IMR-90 (cell line): ENCODE measurements at regions not wholly inside any gene's neighbourhood (a gene's known extent, or its start where the extent isn't known, plus 50 kb on each side); places are given as distances from the start of the nearest gene placed in this dataset.

Experiments used
- ATAC-seq: fragments of 200-7000 bp; cut with Tn5 transposase; 2 replicates; pipeline ENCODE4 v1.9.1; 2020; ENCODE audit warnings: low read depth, mild to moderate bottlenecking, moderate library complexity
- BruUV-seq: library from RNA; stranded (reverse); fragments of 400-500 nt; replicated peaks from 2 replicates; lab custom pipeline; 2021; lab: Mats Ljungman, UMichigan
- CTCF ChIA-PET: fragments of 300-600 bp; formaldehyde crosslinking; extraction: SDS; loops from one replicate; lab custom pipeline; 2021; ENCODE audit warnings: antibody characterized with exemption; lab: Yijun Ruan, JAX
- POLR2A ChIA-PET: fragments of 300-600 bp; sonication (Branson Sonifier 250); formaldehyde crosslinking; loops from one replicate; lab custom pipeline; 2022; ENCODE audit warnings: antibody characterized with exemption; ENCODE audit not compliant: unreplicated experiment; lab: Charles Lee
- DNase-seq: peaks from one replicate; pipeline ENCODE4 v3.0.0; 2013
- H2AFZ ChIP-seq: replicated peaks from 2 replicates; pipeline ENCODE3; 2013; ENCODE audit warnings: low read length, mild to moderate bottlenecking; ENCODE audit not compliant: poor library complexity
- H2AK5ac ChIP-seq: 2 replicates; pipeline ENCODE4 v1.6.1; 2013; ENCODE audit warnings: low read depth, low read length, inconsistent platforms
- H2AK9ac ChIP-seq: replicated peaks from 2 replicates; pipeline ENCODE3; 2013; ENCODE audit warnings: mild to moderate bottlenecking, low read depth, low read length, moderate library complexity; ENCODE audit not compliant: poor library complexity
- H2BK120ac ChIP-seq: 2 replicates; pipeline ENCODE4 v1.6.1; 2013; ENCODE audit warnings: low read depth, low read length, inconsistent platforms
- H2BK15ac ChIP-seq: 3 replicates; pipeline ENCODE4 v1.6.1; 2013; ENCODE audit warnings: low read depth, low read length, inconsistent platforms
- H2BK20ac ChIP-seq: 2 replicates; pipeline ENCODE4 v1.6.1; 2013; ENCODE audit warnings: low read depth, mild to moderate bottlenecking, inconsistent platforms, low read length, moderate library complexity
- H2BK5ac ChIP-seq: 2 replicates; pipeline ENCODE4 v1.6.1; 2013; ENCODE audit warnings: mild to moderate bottlenecking, low read depth, low read length, inconsistent platforms; ENCODE audit not compliant: poor library complexity, severe bottlenecking
- H3K14ac ChIP-seq: replicated peaks from 2 replicates; pipeline ENCODE4 v1.6.1; 2013; ENCODE audit warnings: low read depth, low read length, inconsistent platforms
- H3K18ac ChIP-seq: 2 replicates; pipeline ENCODE4 v1.6.1; 2013; ENCODE audit warnings: low read depth, low read length, control low read depth
- H3K23ac ChIP-seq: 2 replicates; pipeline ENCODE4 v1.6.1; 2013; ENCODE audit warnings: low read depth, low read length, inconsistent platforms
- H3K27ac ChIP-seq: 2 replicates; pipeline ENCODE4 v1.5.1; 2013; ENCODE audit warnings: mild to moderate bottlenecking, control low read depth, low read length; ENCODE audit not compliant: insufficient read depth
- H3K27me3 ChIP-seq: 2 replicates; pipeline ENCODE4 v1.6.1; 2013; ENCODE audit warnings: low read length; ENCODE audit not compliant: control insufficient read depth, insufficient read depth
- H3K36me3 ChIP-seq: 2 replicates; pipeline ENCODE4 v1.6.1; 2013; ENCODE audit warnings: low read length, mixed read lengths; ENCODE audit not compliant: control insufficient read depth, insufficient read depth
- H3K4ac ChIP-seq: 2 replicates; pipeline ENCODE4 v1.6.1; 2013; ENCODE audit warnings: low read depth, low read length, inconsistent platforms
- H3K4me1 ChIP-seq: 2 replicates; pipeline ENCODE4 v1.6.1; 2013; ENCODE audit warnings: low read length, mixed read lengths; ENCODE audit not compliant: control insufficient read depth, insufficient read depth
- H3K4me2 ChIP-seq: 2 replicates; pipeline ENCODE4 v1.6.1; 2013; ENCODE audit warnings: low read depth, mild to moderate bottlenecking, control low read depth, low read length, moderate library complexity
- H3K4me3 ChIP-seq: 2 replicates; pipeline ENCODE4 v1.5.1; 2013; ENCODE audit warnings: low read depth, mild to moderate bottlenecking, control low read depth, low read length, moderate library complexity; ENCODE audit not compliant: insufficient read depth
- H3K56ac ChIP-seq: 2 replicates; pipeline ENCODE4 v1.6.1; 2013; ENCODE audit warnings: low read length, inconsistent platforms; ENCODE audit not compliant: insufficient read depth; ENCODE audit errors: extremely low read depth
- H3K79me1 ChIP-seq, 2 experiments: 2 replicates each; pipeline ENCODE4 v1.6.1; 2013; ENCODE audit warnings: low read length in 2 of 2, inconsistent platforms in 1 of 2, low read depth in 1 of 2
- H3K9ac ChIP-seq: 2 replicates; pipeline ENCODE4 v1.6.1; 2013; ENCODE audit warnings: low read depth, low read length, control low read depth
- H3K9me1 ChIP-seq: 2 replicates; pipeline ENCODE4 v1.6.1; 2013; ENCODE audit warnings: low read length, inconsistent platforms; ENCODE audit not compliant: insufficient read depth
- H3K9me3 ChIP-seq: 2 replicates; pipeline ENCODE4 v1.6.1; 2013; ENCODE audit warnings: low read length; ENCODE audit not compliant: control insufficient read depth, insufficient read depth
- H4K20me1 ChIP-seq: 2 replicates; pipeline ENCODE4 v1.6.1; 2013; ENCODE audit warnings: low read length, inconsistent platforms; ENCODE audit not compliant: insufficient read depth
- H4K5ac ChIP-seq: 2 replicates; pipeline ENCODE4 v1.6.1; 2013; ENCODE audit warnings: mild to moderate bottlenecking, low read depth, low read length, control low read depth
- H4K8ac ChIP-seq, 2 experiments: 2 replicates each; pipeline ENCODE4 v1.6.1; 2013; ENCODE audit warnings: low read depth in 2 of 2, low read length in 2 of 2, control low read depth in 1 of 2, inconsistent platforms in 1 of 2
- H4K91ac ChIP-seq: 2 replicates; pipeline ENCODE4 v1.6.1; 2013; ENCODE audit warnings: low read depth, low read length, inconsistent platforms; ENCODE audit not compliant: insufficient read depth
- BHLHE40 ChIP-seq: fragments of 150-350 bp; IDR thresholded peaks from 2 replicates; pipeline ENCODE4 v1.6.1; 2016; ENCODE audit warnings: mild to moderate bottlenecking, low read depth, low read length
- CHD1 ChIP-seq: IDR thresholded peaks from 2 replicates; pipeline ENCODE4 v1.6.1; 2012; ENCODE audit warnings: low read depth, low read length, improper control_type of control experiment
- CTCF ChIP-seq: conservative IDR thresholded peaks from 2 replicates; pipeline ENCODE4 v1.5.1; 2012; ENCODE audit warnings: mild to moderate bottlenecking, low read depth, low read length, improper control_type of control experiment
- MAFK ChIP-seq: IDR thresholded peaks from 2 replicates; pipeline ENCODE4 v1.6.1; 2012; ENCODE audit warnings: low read depth, low read length, improper control_type of control experiment
- MAZ ChIP-seq: IDR thresholded peaks from 2 replicates; pipeline ENCODE4 v1.6.1; 2012; ENCODE audit warnings: low read depth, mild to moderate bottlenecking, low read length, improper control_type of control experiment, moderate library complexity, borderline replicate concordance
- RCOR1 ChIP-seq: IDR thresholded peaks from 2 replicates; pipeline ENCODE4 v1.6.1; 2012; ENCODE audit warnings: mild to moderate bottlenecking, low read length, improper control_type of control experiment; ENCODE audit not compliant: insufficient replicate concordance
- RFX5 ChIP-seq: IDR thresholded peaks from 2 replicates; pipeline ENCODE4 v1.8.0; 2012; ENCODE audit warnings: low read depth, mild to moderate bottlenecking, low read length, moderate library complexity
- WGBS, 2 experiments: methylation state at CpG; one replicate each; pipeline versions ENCODE4 v1.1.5 to v1.1.7; 2013; ENCODE audit warnings: missing lambda C conversion rate in 2 of 2; ENCODE audit not compliant: insufficient read length in 1 of 2; ENCODE audit errors: extremely low coverage in 2 of 2; 5-methylcytosine and 5-hydroxymethylcytosine counted together
- dilution Hi-C: fragments of 300-500 bp; cut with HindIII; formaldehyde crosslinking; loops from one replicate; pipeline ENCODE4 v1.14.3; 2018; ENCODE audit warnings: low sequenced_read_pairs; ENCODE audit not compliant: unreplicated experiment
- in situ Hi-C: fragments of 300-500 bp; cut with MboI; formaldehyde crosslinking; loops from 3 replicates; pipeline ENCODE4 v1.14.3; 2019; ENCODE audit warnings: low sequenced_read_pairs, inconsistent platforms, mixed read lengths
- intact Hi-C: fragments of 100-400 bp; cut with micrococcal nuclease; formaldehyde crosslinking; loops from 2 replicates; pipeline ENCODE4 v1.10.0; 2022

GRCh38 chr12:31207799-31208465 lies 118.0 kb downstream of the SINHCAF start:
- intact Hi-C loops, result no loop called here
- POLR2A ChIA-PET, result no interaction called here
- no peak for TF ChIP-seq CHD1
- TF ChIP-seq RFX5, result no peak
- TF ChIP-seq MAZ, result no peak
- TF ChIP-seq CTCF, result no peak
- TF ChIP-seq RCOR1, result no peak
- TF ChIP-seq MAFK, result no peak
- no peak for TF ChIP-seq BHLHE40
- Histone ChIP-seq H3K4me2 (no peak overlapping the region), H3K9me1 (no peaks in the 10 kb centered on the region), H4K91ac (no peak overlapping the region), H3K27ac (no peak overlapping the region), H3K14ac (no peak overlapping the region), H2BK20ac (no peak overlapping the region), H2BK15ac (no peak overlapping the region), H3K4me1 (no peaks in the 10 kb centered on the region), H4K20me1 (no peaks in the 10 kb centered on the region), H3K23ac (no peak overlapping the region), H3K79me1 (no peaks in the 10 kb centered on the region), H3K9ac (no peak overlapping the region), H2AFZ (no peak overlapping the region), H2BK120ac (no peak overlapping the region), H3K18ac (no peak overlapping the region), H2AK9ac (no peak overlapping the region), H2BK5ac (no peak overlapping the region), H3K36me3 (no peaks in the 10 kb centered on the region), H3K4ac (no peak overlapping the region), H4K5ac (no peak overlapping the region), H3K56ac (no peak overlapping the region), H3K9me3 (no peaks in the 10 kb centered on the region), H3K4me3 (no peak overlapping the region), H3K27me3 (no peaks in the 10 kb centered on the region; the same call in 1 of the 2 replicates), H2AK5ac (no peak overlapping the region), H4K8ac (no peak overlapping the region)
- CTCF ChIA-PET, result no interaction called here
- dilution Hi-C loops, result no loop called here
- WGBS, 2 experiments, result no CpG with 5 or more reads among the region's 3 CpGs
- in situ Hi-C loops, result no loop called here
- DNase-seq (no peak), ATAC-seq (no peak)
- no TSS peak for BruUV-seq
